B cell (primary cell): ENCODE measurements at regions not wholly inside any gene's neighbourhood (a gene's known extent, or its start where the extent isn't known, plus 50 kb on each side); places are given as distances from the start of the nearest gene placed in this dataset.

Source experiments
- ATAC-seq: fragments of 200-7000 bp; cut with Tn5 transposase; one replicate; pipeline ENCODE4 v1.10.0; 2021; ENCODE audit warnings: low read depth, mild to moderate bottlenecking, moderate number of reproducible peaks, moderate library complexity
- CTCF ChIA-PET: fragments of 350-600 bp; sonication (Branson Sonifier 250); formaldehyde crosslinking; loops from one replicate; lab custom pipeline; 2021; ENCODE audit warnings: antibody characterized with exemption, inconsistent platforms; lab: Charles Lee
- POLR2A ChIA-PET: fragments of 350-600 bp; sonication (Branson Sonifier 250); formaldehyde crosslinking; loops from one replicate; lab custom pipeline; 2021; ENCODE audit warnings: antibody characterized with exemption; lab: Charles Lee
- DNase-seq: peaks from one replicate; pipeline ENCODE4 v3.0.0; 2013
- H2AFZ ChIP-seq: 2 replicates; pipeline ENCODE4 v1.6.1; 2012; ENCODE audit warnings: mild to moderate bottlenecking, low read depth, low read length; ENCODE audit not compliant: insufficient read depth, poor library complexity, severe bottlenecking
- H3K27ac ChIP-seq, 2 donors: 1 replicate in 1 of 2; 2 replicates in 1 of 2; pipeline ENCODE4 v1.5.1; 2012 to 2013; ENCODE audit warnings: low read length in 2 of 2, mild to moderate bottlenecking in 2 of 2, moderate library complexity in 1 of 2
- H3K27me3 ChIP-seq, 4 experiments: fragments of 200-600 bp in 1 of 4; sonication (generic) in 1 of 4; replicated peaks in 1 of 4; 1 replicate in 2 of 4; 2 replicates in 2 of 4; pipeline versions ENCODE4 v1.6.1 to v1.7.0; 2013 to 2016; ENCODE audit warnings: low read length in 3 of 4, mild to moderate bottlenecking in 2 of 4, mixed read lengths in 1 of 4, moderate library complexity in 1 of 4; ENCODE audit not compliant: insufficient read depth in 4 of 4, control insufficient read depth in 3 of 4; ENCODE audit errors: control extremely low read depth in 1 of 4
- H3K36me3 ChIP-seq, 2 experiments: replicated peaks in 1 of 2; 1 replicate in 1 of 2; 2 replicates in 1 of 2; pipeline versions ENCODE4 v1.6.1 to v1.7.1; 2013; ENCODE audit warnings: low read length in 1 of 2; ENCODE audit not compliant: insufficient read depth in 2 of 2, control insufficient read depth in 1 of 2; ENCODE audit errors: control extremely low read depth in 1 of 2, extremely low read depth in 1 of 2
- H3K4me1 ChIP-seq, 2 donors: fragments of 200-600 bp in 1 of 2; sonication (generic) in 1 of 2; 1 replicate in 1 of 2; 2 replicates in 1 of 2; pipeline versions ENCODE4 v1.5.1 to v1.6.1; 2013 to 2017; ENCODE audit warnings: low read length in 2 of 2; ENCODE audit not compliant: control insufficient read depth in 2 of 2, insufficient read depth in 2 of 2
- H3K4me2 ChIP-seq: replicated peaks from 2 replicates; pipeline ENCODE3; 2012; ENCODE audit warnings: mild to moderate bottlenecking, low read depth, low read length; ENCODE audit not compliant: poor library complexity, severe bottlenecking
- H3K4me3 ChIP-seq, 5 experiments: fragments of 200-600 bp in 1 of 5; sonication (generic) in 1 of 5; 1 replicate in 3 of 5; 2 replicates in 2 of 5; pipeline versions ENCODE4 v1.5.1 to v1.7.0; 2011 to 2016; ENCODE audit warnings: low read length in 4 of 5, mild to moderate bottlenecking in 4 of 5, low read depth in 2 of 5, control low read depth in 1 of 5, moderate library complexity in 1 of 5; ENCODE audit not compliant: insufficient read depth in 1 of 5; ENCODE audit errors: control extremely low read depth in 1 of 5, extremely low read depth in 1 of 5
- H3K79me2 ChIP-seq: fragments of 200-600 bp; sonication (generic); one replicate; pipeline ENCODE4 v1.6.0; 2016; ENCODE audit warnings: low read length; ENCODE audit not compliant: control insufficient read depth, insufficient read depth
- H3K9ac ChIP-seq: fragments of 200-600 bp; sonication (generic); 2 replicates; pipeline ENCODE4 v1.6.1; 2017; ENCODE audit warnings: mild to moderate bottlenecking, low read length, moderate library complexity
- H3K9me3 ChIP-seq, 3 donors: one replicate each; pipeline versions ENCODE4 v1.6.1 to v1.7.1; 2013; ENCODE audit warnings: low read length in 2 of 3; ENCODE audit not compliant: control insufficient read depth in 2 of 3, insufficient read depth in 1 of 3; ENCODE audit errors: control extremely low read depth in 1 of 3
- H4K20me1 ChIP-seq: 2 replicates; pipeline ENCODE4 v1.6.0; 2012; ENCODE audit warnings: mild to moderate bottlenecking, low read length; ENCODE audit not compliant: insufficient read depth, control insufficient read depth, poor library complexity, severe bottlenecking
- H3K27ac Mint-ChIP-seq: one replicate; pipeline ENCODE4 v1.8.0; 2021; ENCODE audit warnings: mixed read lengths
- H3K27me3 Mint-ChIP-seq: one replicate; pipeline ENCODE4 v1.8.0; 2021; ENCODE audit warnings: mixed read lengths
- H3K4me1 Mint-ChIP-seq: one replicate; pipeline ENCODE4 v1.8.0; 2021; ENCODE audit warnings: mixed read lengths
- H3K4me3 Mint-ChIP-seq: one replicate; pipeline ENCODE4 v1.8.0; 2021; ENCODE audit warnings: mixed read lengths
- H3K9me3 Mint-ChIP-seq: one replicate; pipeline ENCODE4 v1.8.0; 2022; ENCODE audit warnings: mixed read lengths; ENCODE audit not compliant: insufficient read depth
- EZH2 ChIP-seq: IDR thresholded peaks from 2 replicates; pipeline ENCODE4 v1.6.1; 2012; ENCODE audit warnings: borderline replicate concordance, low read depth, mild to moderate bottlenecking, moderate library complexity, low read length; ENCODE audit not compliant: insufficient read depth, poor library complexity, severe bottlenecking
- WGBS: methylation state at CpG from one replicate; pipeline ENCODE4 v1.1.5; 2013; ENCODE audit warnings: missing lambda C conversion rate; ENCODE audit not compliant: insufficient coverage; 5-methylcytosine and 5-hydroxymethylcytosine counted together
- intact Hi-C: fragments of 100-400 bp; cut with micrococcal nuclease; formaldehyde crosslinking; loops from one replicate; pipeline ENCODE4 v1.10.0; 2022
- TF ChIP-seq, protein P1 (sequence below): fragments of 200-600 bp; IDR thresholded peaks from one replicate; pipeline ENCODE4 v1.8.0; 2022; ENCODE audit warnings: antibody characterized with exemption, mild to moderate bottlenecking

DNA sequence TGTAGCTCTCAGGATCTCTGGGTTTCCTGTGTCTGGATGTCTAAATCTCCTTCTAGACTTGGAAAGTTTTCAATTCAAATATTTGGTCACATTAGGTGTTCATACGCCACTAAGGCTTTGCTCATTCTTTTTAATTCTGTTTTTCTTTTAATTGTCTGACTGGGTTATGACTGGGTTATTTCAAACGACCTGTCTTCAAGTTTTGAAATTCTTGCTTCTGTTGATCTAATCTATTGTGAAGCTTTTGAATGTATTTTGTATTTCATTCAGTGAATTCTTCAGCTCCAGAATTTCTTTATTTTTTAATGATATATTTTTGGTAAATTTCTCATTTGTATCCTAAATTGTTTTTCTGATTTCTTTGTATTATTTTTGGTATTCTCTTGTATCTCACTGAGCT, 81.0 kb upstream of the PCDH10 start:
- H4K20me1 ChIP-seq: no peaks in the 10 kb centered on the region
- TF ChIP-seq, protein P1, sequence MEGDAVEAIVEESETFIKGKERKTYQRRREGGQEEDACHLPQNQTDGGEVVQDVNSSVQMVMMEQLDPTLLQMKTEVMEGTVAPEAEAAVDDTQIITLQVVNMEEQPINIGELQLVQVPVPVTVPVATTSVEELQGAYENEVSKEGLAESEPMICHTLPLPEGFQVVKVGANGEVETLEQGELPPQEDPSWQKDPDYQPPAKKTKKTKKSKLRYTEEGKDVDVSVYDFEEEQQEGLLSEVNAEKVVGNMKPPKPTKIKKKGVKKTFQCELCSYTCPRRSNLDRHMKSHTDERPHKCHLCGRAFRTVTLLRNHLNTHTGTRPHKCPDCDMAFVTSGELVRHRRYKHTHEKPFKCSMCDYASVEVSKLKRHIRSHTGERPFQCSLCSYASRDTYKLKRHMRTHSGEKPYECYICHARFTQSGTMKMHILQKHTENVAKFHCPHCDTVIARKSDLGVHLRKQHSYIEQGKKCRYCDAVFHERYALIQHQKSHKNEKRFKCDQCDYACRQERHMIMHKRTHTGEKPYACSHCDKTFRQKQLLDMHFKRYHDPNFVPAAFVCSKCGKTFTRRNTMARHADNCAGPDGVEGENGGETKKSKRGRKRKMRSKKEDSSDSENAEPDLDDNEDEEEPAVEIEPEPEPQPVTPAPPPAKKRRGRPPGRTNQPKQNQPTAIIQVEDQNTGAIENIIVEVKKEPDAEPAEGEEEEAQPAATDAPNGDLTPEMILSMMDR: no peak
- TF ChIP-seq EZH2: no peak
- no CpG with 5 or more reads among the region's 2 CpGs for WGBS
- no peaks in the 10 kb centered on the region for H3K36me3 ChIP-seq
- CTCF ChIA-PET: no interaction called here
- H3K9me3 Mint-ChIP-seq: peaks cover 14% of the 10 kb centered on the region
- H3K27me3 Mint-ChIP-seq: no peaks in the 10 kb centered on the region
- POLR2A ChIA-PET: no interaction called here
- no peak overlapping the region for H2AFZ ChIP-seq
- H3K27ac ChIP-seq: no peak overlapping the region
- intact Hi-C loops: no loop called here
- H3K27ac Mint-ChIP-seq: no peak overlapping the region
- H3K4me3 ChIP-seq: no peak overlapping the region
- H3K4me1 Mint-ChIP-seq: no peaks in the 10 kb centered on the region
- no peaks in the 10 kb centered on the region for H3K27me3 ChIP-seq
- no peaks in the 10 kb centered on the region for H3K79me2 ChIP-seq
- H3K9ac ChIP-seq: no peak overlapping the region
- DNase-seq (no peak), ATAC-seq (no peak)
- H3K4me2 ChIP-seq: no peak overlapping the region
- peaks cover 2 to 17% (median 11%) of the 10 kb centered on the region in 3 donors for H3K9me3 ChIP-seq
- no peak overlapping the region for H3K4me3 Mint-ChIP-seq
- H3K4me1 ChIP-seq: no peaks in the 10 kb centered on the region

DNA sequence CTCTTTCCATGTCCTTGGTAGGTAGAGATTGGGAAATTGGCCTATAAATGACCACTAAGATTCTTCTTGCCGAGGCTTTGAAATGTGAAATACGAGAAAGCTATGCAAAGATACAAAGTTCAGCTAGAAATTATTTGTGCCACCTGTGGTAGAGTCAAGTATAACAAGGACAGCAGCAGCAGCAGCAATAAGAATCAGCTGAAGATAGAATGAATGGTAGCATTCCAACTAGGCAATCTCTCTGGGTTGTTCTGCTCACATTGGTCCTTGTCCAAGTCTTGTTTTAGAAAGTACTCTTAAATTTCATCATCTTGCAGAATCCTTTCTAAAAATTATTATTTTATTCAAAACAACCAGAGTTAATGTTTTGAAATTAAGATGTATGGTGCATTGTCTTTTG, 67.8 kb upstream of the PCDH10 start:
- Histone ChIP-seq H3K9me3 (peaks cover 0 to 2% (median 0%) of the 10 kb centered on the region in 3 donors), H3K79me2 (no peaks in the 10 kb centered on the region), H3K4me1 (no peaks in the 10 kb centered on the region), H3K36me3 (no peaks in the 10 kb centered on the region), H3K4me2 (no peak overlapping the region), H3K27me3 (no peaks in the 10 kb centered on the region), H3K4me3 (no peak overlapping the region), H2AFZ (no peak overlapping the region), H3K27ac (no peak overlapping the region), H4K20me1 (no peaks in the 10 kb centered on the region), H3K9ac (no peak overlapping the region)
- ATAC-seq (no peak), DNase-seq (no peak)
- POLR2A ChIA-PET: no interaction called here
- no peak overlapping the region for H3K4me3 Mint-ChIP-seq
- intact Hi-C loops: no loop called here
- no peaks in the 10 kb centered on the region for H3K27me3 Mint-ChIP-seq
- no peak for TF ChIP-seq EZH2
- TF ChIP-seq, protein P1: no peak
- no peaks in the 10 kb centered on the region for H3K9me3 Mint-ChIP-seq
- WGBS: no CpG with 5 or more reads among the region's 2 CpGs
- no peaks in the 10 kb centered on the region for H3K4me1 Mint-ChIP-seq
- H3K27ac Mint-ChIP-seq: no peak overlapping the region
- CTCF ChIA-PET: no interaction called here
